KMS-11 (cell line): ENCODE measurements at regions not wholly inside any gene's neighbourhood (a gene's known extent, or its start where the extent isn't known, plus 50 kb on each side); places are given as distances from the start of the nearest gene placed in this dataset.

Experiments used
- H2AFZ ChIP-seq: fragments of 200-600 bp; sonication (generic); 2 replicates; pipeline ENCODE4 v1.6.1; 2016; ENCODE audit warnings: antibody characterized with exemption, mixed run types, low read depth
- H3K27ac ChIP-seq: fragments of 200-600 bp; sonication (generic); 2 replicates; pipeline ENCODE4 v1.6.1; 2016; ENCODE audit warnings: mild to moderate bottlenecking, mixed run types
- H3K27me3 ChIP-seq: fragments of 200-600 bp; sonication (generic); 2 replicates; pipeline ENCODE4 v1.6.1; 2017; ENCODE audit warnings: mild to moderate bottlenecking, low read depth, mixed run types, moderate library complexity; ENCODE audit not compliant: insufficient read depth
- H3K36me3 ChIP-seq: fragments of 200-600 bp; sonication (generic); 2 replicates; pipeline ENCODE4 v1.6.1; 2017; ENCODE audit warnings: mild to moderate bottlenecking, mixed run types; ENCODE audit not compliant: insufficient read depth
- H3K4me1 ChIP-seq: fragments of 200-600 bp; sonication (generic); 2 replicates; pipeline ENCODE4 v1.6.1; 2016; ENCODE audit warnings: mild to moderate bottlenecking, low read depth, mixed run types; ENCODE audit not compliant: poor library complexity, severe bottlenecking
- H3K4me2 ChIP-seq: fragments of 200-600 bp; sonication (generic); 2 replicates; pipeline ENCODE4 v1.7.0; 2016; ENCODE audit warnings: mild to moderate bottlenecking, mixed run types
- H3K4me3 ChIP-seq: fragments of 200-600 bp; sonication (generic); IDR thresholded peaks from 2 replicates; pipeline ENCODE4 v1.6.1; 2017; ENCODE audit warnings: low read depth, low read length, mixed read lengths; ENCODE audit not compliant: insufficient read depth
- H3K79me2 ChIP-seq: fragments of 200-600 bp; sonication (generic); 2 replicates; pipeline ENCODE4 v1.6.1; 2016; ENCODE audit warnings: low read depth, mixed run types; ENCODE audit not compliant: insufficient read depth
- H3K9ac ChIP-seq: fragments of 200-600 bp; sonication (generic); 2 replicates; pipeline ENCODE4 v1.6.1; 2016; ENCODE audit warnings: mild to moderate bottlenecking, mixed run types
- H4K20me1 ChIP-seq: fragments of 200-600 bp; sonication (generic); 2 replicates; pipeline ENCODE4 v1.6.1; 2016; ENCODE audit warnings: mild to moderate bottlenecking, mixed run types; ENCODE audit not compliant: insufficient read depth
- TF ChIP-seq, protein P1 (sequence below): fragments of 200-600 bp; sonication (generic); conservative IDR thresholded peaks from 2 replicates; pipeline ENCODE4 v1.6.1; 2017; ENCODE audit warnings: low read depth, mild to moderate bottlenecking, antibody characterized with exemption, low read length, moderate library complexity, mixed read lengths

DNA sequence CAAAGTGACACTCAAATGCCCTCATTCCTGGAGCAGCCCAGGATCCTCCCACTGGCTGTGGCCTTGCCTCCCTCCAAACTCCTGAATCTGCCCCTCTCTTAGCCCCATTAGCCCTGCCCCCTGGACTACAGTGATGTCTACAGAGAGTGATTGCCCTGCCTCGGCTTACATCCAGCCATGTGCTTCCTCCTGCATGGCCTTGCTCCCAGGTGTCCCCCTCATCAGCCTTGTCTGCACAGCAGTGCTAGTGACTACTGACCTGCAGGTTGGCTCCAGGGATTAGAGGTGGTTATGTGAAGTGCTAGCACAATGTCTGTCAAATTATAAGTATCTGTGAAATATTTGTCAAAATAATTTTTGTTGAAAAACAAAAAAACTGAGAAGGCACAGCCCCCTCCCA lies 259.1 kb upstream of the MYT1L start:
- Histone ChIP-seq H2AFZ (no peak overlapping the region), H3K4me2 (no peak overlapping the region), H3K27ac (no peak overlapping the region), H3K79me2 (no peaks in the 10 kb centered on the region), H3K9ac (no peak overlapping the region), H3K4me3 (no peak overlapping the region), H3K36me3 (no peaks in the 10 kb centered on the region), H3K27me3 (no peaks in the 10 kb centered on the region), H4K20me1 (no peaks in the 10 kb centered on the region), H3K4me1 (no peaks in the 10 kb centered on the region)
- TF ChIP-seq, protein P1, sequence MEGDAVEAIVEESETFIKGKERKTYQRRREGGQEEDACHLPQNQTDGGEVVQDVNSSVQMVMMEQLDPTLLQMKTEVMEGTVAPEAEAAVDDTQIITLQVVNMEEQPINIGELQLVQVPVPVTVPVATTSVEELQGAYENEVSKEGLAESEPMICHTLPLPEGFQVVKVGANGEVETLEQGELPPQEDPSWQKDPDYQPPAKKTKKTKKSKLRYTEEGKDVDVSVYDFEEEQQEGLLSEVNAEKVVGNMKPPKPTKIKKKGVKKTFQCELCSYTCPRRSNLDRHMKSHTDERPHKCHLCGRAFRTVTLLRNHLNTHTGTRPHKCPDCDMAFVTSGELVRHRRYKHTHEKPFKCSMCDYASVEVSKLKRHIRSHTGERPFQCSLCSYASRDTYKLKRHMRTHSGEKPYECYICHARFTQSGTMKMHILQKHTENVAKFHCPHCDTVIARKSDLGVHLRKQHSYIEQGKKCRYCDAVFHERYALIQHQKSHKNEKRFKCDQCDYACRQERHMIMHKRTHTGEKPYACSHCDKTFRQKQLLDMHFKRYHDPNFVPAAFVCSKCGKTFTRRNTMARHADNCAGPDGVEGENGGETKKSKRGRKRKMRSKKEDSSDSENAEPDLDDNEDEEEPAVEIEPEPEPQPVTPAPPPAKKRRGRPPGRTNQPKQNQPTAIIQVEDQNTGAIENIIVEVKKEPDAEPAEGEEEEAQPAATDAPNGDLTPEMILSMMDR = no peak

DNA sequence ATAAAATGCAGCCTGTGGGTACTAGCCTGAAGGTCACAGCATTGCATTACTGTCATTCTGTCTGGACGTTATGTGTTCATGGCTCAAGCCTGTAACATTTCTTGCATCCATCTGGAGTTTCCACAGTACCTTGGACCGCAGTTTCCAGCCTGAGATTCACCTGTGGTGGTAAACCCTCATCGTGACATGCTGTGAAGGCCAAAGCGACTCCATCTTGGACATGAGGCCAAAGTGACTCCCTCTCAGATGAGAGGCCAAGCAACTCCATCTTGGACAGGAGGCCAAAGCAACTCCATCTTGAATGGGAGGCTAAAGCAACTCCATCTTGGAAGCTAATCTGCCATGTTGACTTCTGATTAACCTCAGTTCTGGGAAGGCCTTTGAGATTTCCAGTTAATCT lies 257.7 kb upstream of the MYT1L start:
- Histone ChIP-seq H3K9ac (no peak overlapping the region), H3K4me3 (no peak overlapping the region), H2AFZ (no peak overlapping the region), H3K79me2 (no peaks in the 10 kb centered on the region), H3K27me3 (no peaks in the 10 kb centered on the region), H3K4me2 (no peak overlapping the region), H3K36me3 (no peaks in the 10 kb centered on the region), H3K27ac (no peak overlapping the region), H3K4me1 (no peaks in the 10 kb centered on the region), H4K20me1 (no peaks in the 10 kb centered on the region)
- TF ChIP-seq, protein P1 = no peak

DNA sequence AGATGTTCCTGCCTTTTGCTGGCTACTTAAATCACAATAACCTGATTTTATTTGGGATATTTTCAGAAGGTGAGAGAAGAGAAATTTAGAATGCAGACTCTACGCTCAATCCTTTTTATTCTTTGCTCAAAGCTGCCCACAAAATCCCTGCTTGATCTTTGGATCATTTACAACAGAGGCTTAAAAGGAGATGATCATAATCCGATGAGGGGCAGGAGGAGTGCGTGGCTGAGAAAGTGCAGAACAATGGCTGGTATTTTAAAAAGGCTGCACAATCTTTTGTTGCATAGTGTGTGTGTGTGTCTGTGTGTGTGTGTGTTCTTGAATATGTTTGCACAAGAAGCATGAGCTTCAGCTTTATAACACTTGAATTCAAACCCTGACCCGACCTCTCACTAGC lies 256.3 kb upstream of the MYT1L start:
- no peaks in the 10 kb centered on the region for H3K4me1 ChIP-seq
- H3K4me2 ChIP-seq = no peak overlapping the region
- H3K27me3 ChIP-seq = no peaks in the 10 kb centered on the region
- no peak overlapping the region for H3K9ac ChIP-seq
- no peak overlapping the region for H3K27ac ChIP-seq
- H4K20me1 ChIP-seq = no peaks in the 10 kb centered on the region
- no peaks in the 10 kb centered on the region for H3K79me2 ChIP-seq
- no peak overlapping the region for H3K4me3 ChIP-seq
- TF ChIP-seq, protein P1 = no peak
- no peak overlapping the region for H2AFZ ChIP-seq
- H3K36me3 ChIP-seq = no peaks in the 10 kb centered on the region

DNA sequence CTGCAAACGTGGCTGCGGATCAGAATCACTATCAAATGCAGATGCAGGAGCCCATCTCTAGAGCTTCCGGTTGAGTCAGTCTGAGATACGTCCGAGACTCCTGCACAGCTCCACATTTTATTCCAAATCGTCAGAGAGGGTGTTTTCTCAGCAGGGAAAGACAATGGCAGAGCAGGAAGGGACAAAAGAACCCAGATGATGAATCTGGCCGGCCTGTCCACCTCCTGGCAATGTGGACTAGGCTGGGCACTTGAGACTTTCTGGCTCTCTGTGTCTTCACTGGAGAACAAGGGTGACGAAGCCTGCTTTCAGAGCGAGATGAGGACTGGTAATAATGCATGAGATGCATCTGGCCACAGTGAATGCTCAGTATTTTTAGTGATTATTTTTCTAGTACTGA lies 255.9 kb upstream of the MYT1L start:
- Histone ChIP-seq H3K27me3 (no peaks in the 10 kb centered on the region), H3K4me3 (no peak overlapping the region), H3K4me1 (no peaks in the 10 kb centered on the region), H3K27ac (no peak overlapping the region), H3K4me2 (no peak overlapping the region), H3K79me2 (no peaks in the 10 kb centered on the region), H3K9ac (no peak overlapping the region), H4K20me1 (no peaks in the 10 kb centered on the region), H2AFZ (no peak overlapping the region), H3K36me3 (no peaks in the 10 kb centered on the region)
- TF ChIP-seq, protein P1 = no peak
